Transverse colon (tissue), 4 donors: ENCODE measurements at regions not wholly inside any gene's neighbourhood (a gene's known extent, or its start where the extent isn't known, plus 50 kb on each side); places are given as distances from the start of the nearest gene placed in this dataset.

Experiments used
- POLR2A ChIP-seq: fragments of 450-650 bp; IDR thresholded peaks from one replicate; pipeline ENCODE4 v1.6.1; 2016; ENCODE audit warnings: antibody characterized with exemption, mild to moderate bottlenecking, moderate library complexity
- POLR2AphosphoS5 ChIP-seq, 3 donors: sonication (generic); formaldehyde crosslinking; IDR thresholded peaks; one replicate each; pipeline ENCODE4 v1.6.1; 2016; ENCODE audit warnings: antibody characterized with exemption in 3 of 3
- TF ChIP-seq, protein P1 (sequence below), 5 experiments: fragments of 200-600 bp in 3 of 5; fragments of 450-650 bp in 2 of 5; sonication (generic) in 3 of 5; IDR thresholded peaks; 1 replicate in 2 of 5; 2 replicates in 3 of 5; pipeline ENCODE4 v1.5.1; 2016 to 2017; ENCODE audit warnings: antibody characterized with exemption in 5 of 5, inconsistent platforms in 3 of 5, mild to moderate bottlenecking in 2 of 5, moderate library complexity in 1 of 5

DNA sequence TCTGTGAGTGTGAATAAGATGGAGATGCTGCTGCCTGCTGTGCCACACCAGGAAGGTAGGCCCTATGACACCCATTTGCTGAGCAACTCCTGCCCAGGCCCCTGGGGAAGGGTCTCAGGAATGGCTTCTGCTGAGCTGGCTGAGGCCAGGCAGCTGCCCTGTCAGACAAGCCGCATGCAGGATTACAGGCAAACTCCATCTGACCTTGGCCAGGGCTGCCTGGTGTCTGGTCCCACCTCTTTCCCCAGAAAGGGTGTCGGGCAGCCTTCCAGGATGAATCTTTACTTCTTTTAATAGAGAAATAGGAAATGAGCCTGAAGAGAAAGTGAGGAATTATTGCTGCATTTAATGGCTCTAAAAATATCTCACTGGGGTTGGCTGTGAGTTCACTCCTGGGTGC, 182.5 kb downstream of the IRX5 start:
- TF ChIP-seq POLR2A (no peak), POLR2AphosphoS5 (IDR thresholded peaks at IDR 0.05) (no peak)
- TF ChIP-seq, protein P1, sequence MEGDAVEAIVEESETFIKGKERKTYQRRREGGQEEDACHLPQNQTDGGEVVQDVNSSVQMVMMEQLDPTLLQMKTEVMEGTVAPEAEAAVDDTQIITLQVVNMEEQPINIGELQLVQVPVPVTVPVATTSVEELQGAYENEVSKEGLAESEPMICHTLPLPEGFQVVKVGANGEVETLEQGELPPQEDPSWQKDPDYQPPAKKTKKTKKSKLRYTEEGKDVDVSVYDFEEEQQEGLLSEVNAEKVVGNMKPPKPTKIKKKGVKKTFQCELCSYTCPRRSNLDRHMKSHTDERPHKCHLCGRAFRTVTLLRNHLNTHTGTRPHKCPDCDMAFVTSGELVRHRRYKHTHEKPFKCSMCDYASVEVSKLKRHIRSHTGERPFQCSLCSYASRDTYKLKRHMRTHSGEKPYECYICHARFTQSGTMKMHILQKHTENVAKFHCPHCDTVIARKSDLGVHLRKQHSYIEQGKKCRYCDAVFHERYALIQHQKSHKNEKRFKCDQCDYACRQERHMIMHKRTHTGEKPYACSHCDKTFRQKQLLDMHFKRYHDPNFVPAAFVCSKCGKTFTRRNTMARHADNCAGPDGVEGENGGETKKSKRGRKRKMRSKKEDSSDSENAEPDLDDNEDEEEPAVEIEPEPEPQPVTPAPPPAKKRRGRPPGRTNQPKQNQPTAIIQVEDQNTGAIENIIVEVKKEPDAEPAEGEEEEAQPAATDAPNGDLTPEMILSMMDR (IDR thresholded peaks at IDR 0.05): no peak
